ENCODE measurements at regions not wholly inside any gene's neighbourhood (a gene's known extent, or its start where the extent isn't known, plus 50 kb on each side); places are given as distances from the start of the nearest gene placed in this dataset.

DNA sequence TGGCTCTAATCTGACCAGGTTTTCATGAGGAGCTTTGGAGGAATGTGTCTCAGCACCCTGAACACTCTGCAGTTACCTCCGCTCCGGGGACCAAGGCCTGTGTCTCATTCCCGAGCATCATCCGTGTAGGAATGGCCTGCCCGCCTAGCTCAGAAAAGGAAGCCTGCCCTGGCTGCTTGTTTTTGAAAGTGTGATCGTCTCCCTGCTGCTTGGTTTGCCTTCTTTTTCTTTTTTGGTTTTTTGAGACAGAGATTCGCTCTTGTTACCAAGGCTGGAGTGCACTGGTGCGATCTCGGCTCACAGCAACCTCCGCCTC lies 73.3 kb downstream of the CRLF2 start:
- Histone ChIP-seq H3K14ac (ENCODE audit: insufficient read length) (no peak overlapping the region), H3K79me2 (ENCODE audit: control insufficient read depth in 1 of 2, insufficient read depth in 2 of 2, low read length in 2 of 2) (no peaks in the 10 kb centered on the region), H3K9me3 (ENCODE audit: insufficient read depth in 2 of 2, low read depth in 1 of 2, low read length in 1 of 2) (no peaks in the 10 kb centered on the region), H3K18ac (ENCODE audit: extremely low read depth, low read length) (no peak overlapping the region), H2BK15ac (ENCODE audit: low read length) (no peak overlapping the region), H4K20me1 (replicated peaks in 1 of 2; ENCODE audit: control insufficient read depth in 1 of 2, insufficient read depth in 2 of 2, low read length in 2 of 2) (no peaks in the 10 kb centered on the region), H4K5ac (ENCODE audit: insufficient read length, low read depth, low read length) (no peak overlapping the region), H3K56ac (replicated peaks; ENCODE audit: insufficient read length, low read depth, low read length) (no peak overlapping the region), H2AFZ (ENCODE audit: low read length) (no peak overlapping the region), H4K8ac (ENCODE audit: extremely low read depth, insufficient read depth, low read length) (no peak overlapping the region), H3K9ac (replicated peaks in 1 of 4; ENCODE audit: extremely low read depth in 1 of 4, low read depth in 3 of 4, low read length in 3 of 4) (no peak overlapping the region), H3K27ac (ENCODE audit: low read depth, low read length) (no peak overlapping the region; the same call in 1 of the 2 replicates), H2BK5ac (ENCODE audit: low read depth, low read length) (no peak overlapping the region), H2BK120ac (replicated peaks; ENCODE audit: low read depth, low read length) (no peak overlapping the region), H2BK12ac (ENCODE audit: low read depth, low read length) (no peak overlapping the region), H3K27me3 (replicated peaks in 1 of 4; ENCODE audit: control insufficient read depth in 3 of 4, extremely low read depth in 1 of 4, insufficient read depth in 3 of 4, low read length in 3 of 4) (no peaks in the 10 kb centered on the region), H3K36me3 (ENCODE audit: control insufficient read depth in 2 of 4, insufficient read depth in 4 of 4, low read length in 3 of 4) (no peaks in the 10 kb centered on the region), H3K23ac (ENCODE audit: insufficient read length) (no peak overlapping the region), H3K4ac (replicated peaks; ENCODE audit: insufficient read length, low read depth, low read length) (no peak overlapping the region), H3K4me2 (ENCODE audit: insufficient read depth in 1 of 2, low read depth in 2 of 2, low read length in 2 of 2) (no peak overlapping the region), H4K91ac (replicated peaks; ENCODE audit: insufficient read length, low read length) (no peak overlapping the region), H2BK20ac (ENCODE audit: low read length) (no peak overlapping the region), H3K4me1 (replicated peaks in 1 of 4; ENCODE audit: control insufficient read depth in 3 of 4, insufficient read depth in 4 of 4, low read length in 3 of 4) (no peaks in the 10 kb centered on the region), H3K79me1 (ENCODE audit: low read depth, low read length) (no peaks in the 10 kb centered on the region), H2AK5ac (ENCODE audit: low read depth, low read length) (no peak overlapping the region), H3K4me3 (ENCODE audit: extremely low read depth in 1 of 4, insufficient read depth in 2 of 4, low read depth in 3 of 4, low read length in 4 of 4) (no peak overlapping the region), H3K23me2 (ENCODE audit: low read depth, low read length) (no peaks in the 10 kb centered on the region; the same call in 1 of the 2 replicates)
- DNase-seq (ENCODE audit: low read depth in 1 of 2, low spot score in 2 of 2) (no peak), FAIRE-seq (no peak)
- 91% methylated on average over 10 of the region's 10 CpGs; no CpG with 5 or more reads in 1 of the 2 experiments for WGBS, 2 experiments (ENCODE audit: extremely low coverage in 1 of 2, insufficient coverage in 1 of 2, insufficient read length in 1 of 2, insufficient replicate concordance in 2 of 2, low coverage in 1 of 2, low lambda C conversion rate in 2 of 2, missing lambda C conversion rate in 1 of 2)
- CTCF ChIA-PET (ENCODE audit: partially characterized antibody) = no interaction called here
- POLR2A ChIA-PET (ENCODE audit: partially characterized antibody) = no interaction called here
- TF ChIP-seq MAX (IDR thresholded peaks at IDR 0.05) (no peak), EZH2 (IDR thresholded peaks at IDR 0.05; ENCODE audit: low read depth, low read length, severe bottlenecking) (no peak), CTBP2 (IDR thresholded peaks at IDR 0.05; ENCODE audit: borderline replicate concordance, insufficient read depth, insufficient read length, low read length) (no peak), RNF2 (IDR thresholded peaks at IDR 0.05; ENCODE audit: borderline replicate concordance, low read depth, low read length, missing control alignments, poor library complexity, severe bottlenecking) (no peak), GTF2F1 (IDR thresholded peaks at IDR 0.05; ENCODE audit: borderline replicate concordance, low read depth, low read length) (no peak), SRF (IDR thresholded peaks at IDR 0.05; ENCODE audit: low read depth, low read length) (no peak), CHD2 (IDR thresholded peaks at IDR 0.05; ENCODE audit: low read length) (no peak), KDM4A (IDR thresholded peaks at IDR 0.05; ENCODE audit: low read depth, low read length, severe bottlenecking) (no peak), SAP30 (IDR thresholded peaks at IDR 0.05; ENCODE audit: insufficient read depth, insufficient replicate concordance, low read length) (no peak)
- TF ChIP-seq, protein P1, sequence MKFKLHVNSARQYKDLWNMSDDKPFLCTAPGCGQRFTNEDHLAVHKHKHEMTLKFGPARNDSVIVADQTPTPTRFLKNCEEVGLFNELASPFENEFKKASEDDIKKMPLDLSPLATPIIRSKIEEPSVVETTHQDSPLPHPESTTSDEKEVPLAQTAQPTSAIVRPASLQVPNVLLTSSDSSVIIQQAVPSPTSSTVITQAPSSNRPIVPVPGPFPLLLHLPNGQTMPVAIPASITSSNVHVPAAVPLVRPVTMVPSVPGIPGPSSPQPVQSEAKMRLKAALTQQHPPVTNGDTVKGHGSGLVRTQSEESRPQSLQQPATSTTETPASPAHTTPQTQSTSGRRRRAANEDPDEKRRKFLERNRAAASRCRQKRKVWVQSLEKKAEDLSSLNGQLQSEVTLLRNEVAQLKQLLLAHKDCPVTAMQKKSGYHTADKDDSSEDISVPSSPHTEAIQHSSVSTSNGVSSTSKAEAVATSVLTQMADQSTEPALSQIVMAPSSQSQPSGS (IDR thresholded peaks at IDR 0.05; ENCODE audit: low read length) = no peak

Measured in H1 (cell line).